ENCODE measurements at regions not wholly inside any gene's neighbourhood (a gene's known extent, or its start where the extent isn't known, plus 50 kb on each side); places are given as distances from the start of the nearest gene placed in this dataset.

DNA sequence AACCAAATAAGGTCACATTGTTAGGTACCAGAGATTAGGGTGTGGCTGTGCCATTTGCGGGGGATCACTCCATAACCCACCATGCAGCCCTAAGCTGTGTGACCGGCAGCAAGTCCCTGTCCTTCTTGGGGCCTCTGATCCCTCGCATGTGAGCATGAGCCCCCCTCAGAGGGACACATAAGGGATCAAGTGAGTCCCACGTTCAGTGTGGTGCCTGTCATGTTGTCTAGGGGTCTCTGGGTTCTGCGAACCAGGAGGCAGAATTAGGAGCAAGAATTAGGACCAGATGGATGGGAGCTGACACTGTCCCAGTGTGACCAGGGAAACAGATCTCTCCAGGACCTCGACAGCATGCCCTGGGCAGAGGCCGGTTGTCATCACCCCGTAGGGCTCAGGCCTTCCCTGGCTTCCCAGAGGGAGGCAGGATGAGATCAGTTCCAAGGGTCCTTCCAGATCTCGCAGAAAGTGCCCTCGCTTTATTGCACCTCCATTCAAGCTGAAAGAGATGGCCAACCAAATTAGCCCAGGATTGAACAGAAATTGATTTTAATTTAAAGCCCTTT lies 113.2 kb upstream of the OTOS start:
- intact Hi-C loops (cut with DNase I), result no loop called here

DNA sequence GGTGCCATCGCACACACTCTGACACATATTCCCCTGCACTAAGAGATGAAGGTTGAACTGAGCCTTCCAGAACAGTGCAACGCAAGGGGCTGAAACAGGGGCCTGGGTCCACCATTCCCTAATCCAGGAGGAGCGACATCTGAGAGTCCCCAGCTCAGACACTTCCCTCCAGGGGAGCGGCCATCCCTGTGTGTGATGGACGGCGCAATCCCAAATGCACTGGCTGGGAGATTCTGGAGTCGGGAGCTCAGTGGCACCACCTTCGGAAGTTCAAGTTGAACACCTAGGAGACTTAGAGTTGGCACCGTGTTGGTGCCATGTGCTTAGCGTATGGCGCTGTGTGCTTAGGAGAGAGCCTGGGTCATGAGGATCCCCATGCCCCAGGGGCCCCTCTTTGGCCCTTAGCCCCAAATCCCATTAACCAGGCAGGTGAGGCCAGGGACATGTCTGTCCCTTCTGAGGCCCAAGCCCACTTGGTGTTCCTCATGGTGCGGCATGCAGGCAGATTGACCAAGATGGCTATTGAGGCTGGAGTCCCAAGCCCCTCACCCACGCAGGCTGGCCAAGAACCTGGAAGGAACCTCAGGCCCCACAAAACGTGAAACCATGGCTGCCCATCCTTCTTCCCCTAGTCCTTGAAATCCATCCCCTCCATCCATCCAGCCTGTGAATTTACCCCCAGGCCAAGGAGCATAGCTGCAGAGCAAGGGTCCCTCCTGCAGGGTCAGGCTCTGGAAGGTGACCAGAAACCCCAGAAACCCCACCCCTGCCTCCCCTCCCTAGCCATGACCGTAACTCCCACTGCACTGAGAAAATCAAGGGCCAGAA lies 114.1 kb upstream of the OTOS start:
- Histone ChIP-seq H3K27ac (no peak overlapping the region), H3K9me3 (no peaks in the 10 kb centered on the region), H3K27me3 (no peaks in the 10 kb centered on the region), H3K4me1 (peaks cover 0 to 14% (median 5%) of the 10 kb centered on the region in 4 donors), H3K4me3 (no peak overlapping the region), H3K36me3 (no peaks in the 10 kb centered on the region)
- intact Hi-C loops (cut with DNase I), result no loop called here
- ATAC-seq (no peak), DNase-seq (no peak)
- 77% methylated on average over 8 of the region's 15 CpGs for WGBS (ENCODE audit: insufficient coverage, low coverage, low lambda C conversion rate, missing lambda C conversion rate)
- TF ChIP-seq, protein P1, sequence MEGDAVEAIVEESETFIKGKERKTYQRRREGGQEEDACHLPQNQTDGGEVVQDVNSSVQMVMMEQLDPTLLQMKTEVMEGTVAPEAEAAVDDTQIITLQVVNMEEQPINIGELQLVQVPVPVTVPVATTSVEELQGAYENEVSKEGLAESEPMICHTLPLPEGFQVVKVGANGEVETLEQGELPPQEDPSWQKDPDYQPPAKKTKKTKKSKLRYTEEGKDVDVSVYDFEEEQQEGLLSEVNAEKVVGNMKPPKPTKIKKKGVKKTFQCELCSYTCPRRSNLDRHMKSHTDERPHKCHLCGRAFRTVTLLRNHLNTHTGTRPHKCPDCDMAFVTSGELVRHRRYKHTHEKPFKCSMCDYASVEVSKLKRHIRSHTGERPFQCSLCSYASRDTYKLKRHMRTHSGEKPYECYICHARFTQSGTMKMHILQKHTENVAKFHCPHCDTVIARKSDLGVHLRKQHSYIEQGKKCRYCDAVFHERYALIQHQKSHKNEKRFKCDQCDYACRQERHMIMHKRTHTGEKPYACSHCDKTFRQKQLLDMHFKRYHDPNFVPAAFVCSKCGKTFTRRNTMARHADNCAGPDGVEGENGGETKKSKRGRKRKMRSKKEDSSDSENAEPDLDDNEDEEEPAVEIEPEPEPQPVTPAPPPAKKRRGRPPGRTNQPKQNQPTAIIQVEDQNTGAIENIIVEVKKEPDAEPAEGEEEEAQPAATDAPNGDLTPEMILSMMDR (IDR thresholded peaks at IDR 0.05), result no peak
- no peak for TF ChIP-seq POLR2A (IDR thresholded peaks at IDR 0.05)

More for the DNA sequence above, 113.2 kb upstream of the OTOS start:
- WGBS (ENCODE audit: insufficient coverage, low coverage, low lambda C conversion rate, missing lambda C conversion rate), result 67% methylated on average over 3 of the region's 10 CpGs
- TF ChIP-seq, protein P1 (IDR thresholded peaks at IDR 0.05), result no peak
- no peak for TF ChIP-seq POLR2A (IDR thresholded peaks at IDR 0.05)
- Histone ChIP-seq H3K9me3 (no peaks in the 10 kb centered on the region), H3K4me3 (no peak overlapping the region), H3K4me1 (peaks cover 0 to 14% (median 5%) of the 10 kb centered on the region in 4 donors), H3K27me3 (no peaks in the 10 kb centered on the region), H3K36me3 (no peaks in the 10 kb centered on the region), H3K27ac (no peak overlapping the region)
- ATAC-seq (no peak), DNase-seq (no peak)

DNA sequence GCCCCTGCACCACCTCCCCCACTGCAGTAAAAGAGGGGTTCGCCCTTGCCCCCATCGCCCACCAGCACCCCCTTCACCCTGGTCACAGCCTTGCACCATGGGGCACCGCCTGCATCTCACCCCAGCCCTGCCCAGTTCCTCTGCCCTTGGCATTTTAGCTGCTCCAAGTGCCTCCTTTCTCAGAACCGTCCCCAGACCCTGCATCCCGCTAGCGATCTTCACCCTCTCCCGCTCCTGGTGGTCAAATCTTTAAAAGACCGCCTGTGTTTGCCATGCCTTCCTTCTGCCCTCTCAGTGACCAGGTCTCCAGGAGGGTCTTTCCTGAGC lies 114.7 kb upstream of the OTOS start:
- no peak for DNase-seq
- H3K27me3 ChIP-seq, result no peaks in the 10 kb centered on the region
- H3K4me1 ChIP-seq, result peaks cover 0 to 14% (median 5%) of the 10 kb centered on the region in 4 donors
- no peak overlapping the region for H3K4me3 ChIP-seq
- WGBS (ENCODE audit: insufficient coverage, low coverage, low lambda C conversion rate, missing lambda C conversion rate), result 67% methylated on average over 3 of the region's 8 CpGs
- H3K9me3 ChIP-seq, result no peaks in the 10 kb centered on the region
- H3K27ac ChIP-seq, result no peak overlapping the region
- no peak for ATAC-seq
- TF ChIP-seq POLR2A (IDR thresholded peaks at IDR 0.05), result no peak
- TF ChIP-seq, protein P1 (IDR thresholded peaks at IDR 0.05), result no peak
- intact Hi-C loops (cut with DNase I), result no loop called here
- H3K36me3 ChIP-seq, result no peaks in the 10 kb centered on the region

DNA sequence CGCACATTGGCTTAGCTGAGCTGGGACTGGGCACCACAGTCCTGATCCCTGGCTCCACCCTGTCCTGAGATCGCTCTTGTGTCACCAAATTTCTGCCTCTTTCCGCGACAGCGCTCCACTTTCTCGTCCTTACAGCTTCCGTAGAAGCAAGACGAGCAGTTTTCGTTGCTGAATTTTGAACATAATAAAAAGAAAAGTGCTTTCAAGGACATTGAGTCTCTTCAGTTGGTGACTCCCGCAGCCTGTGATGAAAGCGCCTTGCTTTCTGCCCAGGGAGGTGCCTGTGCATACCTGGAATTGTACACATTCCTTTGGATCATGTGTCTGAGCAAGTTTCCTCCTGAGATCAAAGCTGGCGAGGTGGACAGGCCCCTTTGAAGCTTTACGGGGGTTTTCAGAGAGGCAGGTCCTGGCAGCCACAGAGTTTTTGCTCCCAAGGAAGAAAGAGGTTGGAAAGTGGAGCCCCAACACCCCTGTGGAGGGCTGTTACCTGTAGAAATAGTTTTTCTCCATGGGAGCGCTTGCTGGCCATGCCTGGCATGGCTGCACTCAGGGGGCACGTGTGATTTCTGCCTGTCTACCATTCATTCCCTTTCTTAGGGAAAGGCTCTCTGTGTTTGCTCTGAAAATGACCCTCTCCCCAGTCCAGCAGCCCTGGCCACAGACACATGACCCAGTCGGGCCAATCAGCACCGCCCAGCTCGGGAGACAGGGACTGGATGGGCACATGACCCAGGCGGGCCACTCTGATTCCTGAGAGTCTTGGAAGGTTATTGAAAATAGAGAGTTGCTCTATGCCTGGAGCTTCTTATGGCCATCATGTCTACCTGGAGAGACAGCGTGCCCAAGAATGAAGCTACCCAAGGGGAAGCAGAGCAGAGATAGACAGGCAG lies 115.6 kb upstream of the OTOS start:
- Histone ChIP-seq H3K9me3 (no peaks in the 10 kb centered on the region), H3K4me1 (peaks cover 0 to 9% (median 2%) of the 10 kb centered on the region in 4 donors), H3K27ac (no peak overlapping the region), H3K4me3 (no peak overlapping the region), H3K27me3 (no peaks in the 10 kb centered on the region), H3K36me3 (no peaks in the 10 kb centered on the region)
- ATAC-seq, result no peak
- WGBS (ENCODE audit: insufficient coverage, low coverage, low lambda C conversion rate, missing lambda C conversion rate), result 67% methylated on average over 15 of the region's 20 CpGs
- DNase-seq, result peak in 1 of 3 donors; percentile 44
- intact Hi-C loops (cut with DNase I), result no loop called here
- TF ChIP-seq POLR2A (IDR thresholded peaks at IDR 0.05), result no peak
- TF ChIP-seq, protein P1 (IDR thresholded peaks at IDR 0.05), result no peak

Data from right lobe of liver (tissue), 6 donors.